GM18868 (cell line): ENCODE measurements at regions not wholly inside any gene's neighbourhood (a gene's known extent, or its start where the extent isn't known, plus 50 kb on each side); places are given as distances from the start of the nearest gene placed in this dataset.
A peak's percentile ranks its signal among the peaks of the same experiment; 100 is the strongest.

Experiments used
- ATAC-seq: cut with Tn5 transposase; IDR thresholded peaks from one replicate; pipeline ENCODE4 v1.9.1; 2021; ENCODE audit warnings: mild to moderate bottlenecking, moderate library complexity; ENCODE audit not compliant: unreplicated experiment

DNA sequence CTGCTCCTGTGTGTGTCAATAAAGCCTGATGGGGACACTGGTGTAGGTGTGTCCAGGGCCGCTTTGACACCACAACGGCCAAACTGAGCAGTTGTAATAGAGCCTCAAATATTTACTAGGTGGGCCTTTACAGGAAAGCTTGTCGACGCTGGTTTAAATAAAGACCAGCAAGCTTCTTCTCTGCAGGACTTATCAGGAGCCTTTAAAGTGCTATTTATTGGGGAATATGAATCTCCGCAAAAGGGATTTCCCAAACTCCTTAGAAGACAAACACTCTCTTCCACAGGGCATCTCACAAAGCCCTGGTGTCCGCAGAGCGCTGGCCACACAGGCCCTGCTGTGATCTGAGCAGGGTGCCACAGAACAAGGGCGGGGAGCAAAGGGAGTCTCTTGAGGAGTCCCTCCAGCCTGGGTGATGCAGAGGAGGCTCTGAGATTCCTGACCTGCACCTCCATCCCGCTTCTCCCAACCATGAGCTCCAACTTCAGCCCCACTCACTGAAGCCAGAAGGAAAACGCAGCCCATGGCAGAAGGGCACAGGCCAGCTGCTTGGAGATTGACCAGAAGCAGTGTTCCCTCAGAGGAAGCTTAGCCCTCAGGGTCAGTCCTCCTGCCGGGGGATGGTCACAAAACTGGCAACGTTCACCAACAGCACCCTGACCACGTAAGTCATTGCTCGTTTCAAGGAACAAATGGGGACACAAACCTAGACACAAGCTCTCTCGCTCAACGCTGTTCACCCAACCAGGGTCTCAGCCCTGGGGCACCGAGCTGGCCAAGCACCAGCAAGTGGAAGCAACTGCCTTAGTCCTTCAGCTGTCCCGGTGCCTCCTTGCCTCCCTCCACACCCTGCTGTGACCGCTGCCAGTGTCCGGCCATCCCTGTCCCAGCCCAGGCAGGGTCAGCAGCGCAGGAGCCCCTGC, 129.5 kb downstream of the OAT start:
- ATAC-seq: no peak

DNA sequence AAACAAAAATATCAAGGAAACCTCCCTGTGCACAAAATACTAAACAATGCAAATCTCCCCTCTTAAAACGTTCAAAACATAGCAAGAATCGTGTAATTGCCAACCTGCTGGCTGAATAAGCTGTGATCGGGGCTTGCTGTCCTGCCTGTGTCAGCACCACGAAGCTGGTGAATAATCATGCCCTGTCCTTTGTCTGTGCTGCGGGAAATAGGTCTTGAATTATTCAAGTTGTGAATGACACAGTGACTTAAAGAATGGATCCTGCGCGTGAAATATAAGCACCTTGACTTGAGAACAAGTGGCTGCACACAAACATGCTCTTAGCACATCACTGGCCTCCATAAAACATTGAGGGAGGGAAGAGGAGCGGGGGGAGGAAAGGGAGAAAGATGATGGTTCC, 130.2 kb downstream of the OAT start:
- no peak for ATAC-seq

- ATAC-seq: no peak
These were observed 130.9 kb downstream of the OAT start for GRCh38 chr10:124287791-124288190.

GRCh38 chr10:124287071-124287685, 131.5 kb downstream of the OAT start:
- ATAC-seq: no peak

GRCh38 chr10:124286621-124287020, 132.1 kb downstream of the OAT start:
- no peak for ATAC-seq

DNA sequence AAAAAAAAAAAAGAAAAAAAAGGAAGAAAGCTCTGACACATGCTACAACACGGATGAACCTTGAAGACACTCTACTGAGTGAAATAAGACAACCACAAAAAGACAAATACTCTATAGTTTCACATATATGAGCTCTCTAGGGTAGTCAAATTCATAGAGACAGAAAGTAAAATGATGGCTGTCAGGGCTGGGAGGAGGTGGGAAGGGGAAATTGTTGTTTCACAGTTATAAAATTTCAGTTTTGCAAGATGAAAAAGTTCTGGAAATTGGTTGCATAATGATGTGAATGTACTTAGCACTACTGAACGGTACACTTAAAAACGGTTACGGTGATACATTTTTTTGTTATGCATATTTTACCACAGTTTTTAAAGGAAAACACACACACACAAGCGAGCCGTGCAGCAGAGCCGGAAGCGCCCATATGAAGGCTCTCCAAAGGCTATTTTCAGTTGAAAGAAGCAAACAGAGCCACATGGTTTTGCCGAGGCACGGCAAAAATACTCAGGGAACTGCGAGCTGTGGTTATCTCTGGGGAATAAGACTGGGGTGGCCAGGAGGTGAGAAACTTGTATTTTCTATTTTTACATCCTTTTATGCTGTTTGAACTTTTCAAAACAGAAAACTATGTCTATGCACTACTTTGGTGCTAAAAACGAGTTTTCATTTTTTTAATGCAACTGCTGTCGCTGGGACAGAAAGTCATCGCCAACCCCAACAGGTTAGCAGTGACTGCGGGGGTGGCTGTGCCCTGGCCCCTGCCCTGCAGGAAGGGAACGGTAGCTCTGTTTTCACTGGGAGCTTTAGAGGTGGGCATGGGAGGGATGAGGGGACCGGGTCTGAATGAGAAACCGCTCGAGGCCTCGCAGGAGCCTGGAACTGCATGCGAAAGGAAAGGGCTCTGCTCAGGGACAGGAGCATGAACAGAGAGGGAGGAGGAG, 132.9 kb downstream of the OAT start:
- peak; percentile 81 for ATAC-seq

GRCh38 chr10:124283949-124284250, 134.8 kb downstream of the OAT start:
- ATAC-seq: no peak

GRCh38 chr10:124283215-124283948, 135.3 kb downstream of the OAT start:
- ATAC-seq: no peak

DNA sequence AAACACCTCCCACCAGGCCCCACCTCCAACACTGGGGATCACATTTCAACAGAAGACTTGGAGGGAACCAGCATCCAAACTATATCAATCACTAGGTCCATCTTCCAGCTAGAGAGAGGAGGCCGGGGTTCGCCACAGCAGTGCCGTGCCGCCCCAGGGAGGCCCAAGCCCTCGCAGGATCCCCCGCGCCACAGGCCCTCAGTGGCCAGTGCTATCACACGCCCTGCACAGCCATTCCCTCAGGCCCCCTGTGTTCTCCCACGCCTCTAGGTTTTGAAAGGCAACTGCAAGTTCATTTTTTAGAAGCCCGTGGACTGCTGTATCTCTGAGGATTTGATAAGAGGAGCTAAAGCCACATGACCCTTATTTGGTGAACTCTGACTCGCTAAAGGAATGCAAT, 136.4 kb downstream of the OAT start:
- no peak for ATAC-seq

DNA sequence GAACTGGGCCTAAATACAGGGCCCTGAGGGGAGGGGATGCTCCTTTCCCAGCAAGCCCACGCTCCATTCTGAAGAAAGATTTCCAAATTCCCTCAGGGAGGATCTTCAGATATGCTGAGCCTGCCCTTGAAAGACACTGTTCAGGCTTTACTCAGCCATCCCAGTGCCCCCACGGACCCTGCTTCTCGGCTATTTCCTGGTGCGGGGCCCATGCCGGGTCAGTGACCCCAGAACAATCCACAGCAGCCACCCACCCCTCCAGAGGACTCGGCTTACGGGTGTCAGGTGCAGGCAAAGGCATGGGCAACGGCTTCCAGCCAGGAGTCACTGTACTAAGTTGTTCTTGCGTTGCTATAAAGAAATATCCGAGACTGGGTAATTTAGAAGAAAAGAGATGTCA, 137.1 kb downstream of the OAT start:
- no peak for ATAC-seq

DNA sequence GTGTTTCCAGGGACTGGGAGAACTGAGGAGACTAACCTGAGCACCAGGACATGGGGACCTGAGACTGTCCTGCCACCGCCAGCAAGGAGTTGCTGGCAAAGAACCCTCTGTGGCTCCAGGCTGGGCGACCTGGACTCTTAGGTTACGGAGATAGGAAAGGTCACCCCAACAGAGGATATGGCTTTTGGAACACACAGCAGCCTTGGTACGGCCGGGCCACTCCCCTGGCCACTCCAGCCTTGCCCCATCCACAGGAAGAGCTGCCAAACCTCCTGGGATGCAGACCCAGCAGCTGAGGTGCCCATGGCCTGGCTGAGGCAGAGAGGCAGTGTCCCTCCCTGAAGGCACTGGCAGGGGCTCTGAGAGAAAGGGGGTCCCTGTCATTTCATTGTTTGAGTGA, 137.8 kb downstream of the OAT start:
- no peak for ATAC-seq

- ATAC-seq: no peak
These were observed 138.8 kb downstream of the OAT start for GRCh38 chr10:124279882-124280281.

- no peak for ATAC-seq
These were observed 139.4 kb downstream of the OAT start for GRCh38 chr10:124279298-124279697.

- no peak for ATAC-seq
These were observed 140.4 kb downstream of the OAT start for GRCh38 chr10:124278356-124278755.

GRCh38 chr10:124273141-124273540, 145.6 kb downstream of the OAT start:
- ATAC-seq: no peak

DNA sequence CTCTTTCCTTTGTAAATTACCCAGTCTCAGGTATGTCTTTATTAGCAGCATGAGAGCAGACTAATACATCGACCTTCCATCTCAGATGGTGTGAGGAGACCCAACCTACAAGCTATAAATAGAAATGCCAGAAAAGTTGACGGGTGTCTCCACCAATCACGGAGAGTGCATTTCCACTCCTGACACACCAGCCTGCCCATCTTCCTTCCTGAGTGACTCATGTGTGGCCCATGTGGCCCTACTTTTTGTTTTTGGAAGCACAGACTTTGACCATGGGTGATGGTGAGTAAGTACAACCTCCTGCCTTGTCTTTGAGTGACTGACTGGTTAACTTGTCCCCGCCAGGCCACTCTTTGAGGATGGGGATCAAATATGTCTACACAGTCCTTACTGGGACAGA, 147.0 kb downstream of the OAT start:
- ATAC-seq: no peak

- ATAC-seq: no peak
These were observed 148.0 kb downstream of the OAT start for GRCh38 chr10:124270530-124271327.

GRCh38 chr10:124268976-124269375, 149.7 kb downstream of the OAT start:
- ATAC-seq: no peak

DNA sequence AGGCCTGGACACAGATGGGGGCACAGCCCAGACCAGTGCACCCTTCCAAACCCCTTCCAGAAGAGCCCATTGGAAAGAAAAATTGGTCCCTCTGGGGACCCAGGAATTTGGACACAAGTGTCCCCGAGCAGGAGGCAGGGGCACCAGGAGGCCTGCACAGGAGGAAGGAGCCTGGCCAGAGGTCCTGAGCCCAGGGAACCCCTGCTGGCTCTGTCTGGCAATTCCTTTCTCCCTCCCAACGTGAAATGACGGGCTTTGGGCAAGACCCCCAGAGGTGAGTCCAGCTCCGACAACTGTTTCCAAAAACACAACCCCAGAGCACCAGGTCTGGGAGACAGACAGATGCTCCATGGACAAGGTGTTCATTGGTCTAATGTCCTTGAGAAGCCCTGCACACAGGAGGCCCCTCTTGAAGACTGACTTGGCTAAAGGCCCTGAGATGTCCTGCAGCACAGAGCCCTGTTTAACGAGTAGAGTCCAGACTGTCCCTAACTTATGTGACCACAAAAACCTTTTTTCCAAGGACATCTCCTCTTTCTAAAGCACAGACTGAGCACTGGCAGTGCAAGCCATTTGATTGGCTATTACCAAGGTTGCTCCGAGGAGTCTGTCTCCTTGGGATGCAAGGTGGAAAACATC, 150.7 kb downstream of the OAT start:
- ATAC-seq: no peak
